ENCODE measurements at regions not wholly inside any gene's neighbourhood (a gene's known extent, or its start where the extent isn't known, plus 50 kb on each side); places are given as distances from the start of the nearest gene placed in this dataset.

DNA sequence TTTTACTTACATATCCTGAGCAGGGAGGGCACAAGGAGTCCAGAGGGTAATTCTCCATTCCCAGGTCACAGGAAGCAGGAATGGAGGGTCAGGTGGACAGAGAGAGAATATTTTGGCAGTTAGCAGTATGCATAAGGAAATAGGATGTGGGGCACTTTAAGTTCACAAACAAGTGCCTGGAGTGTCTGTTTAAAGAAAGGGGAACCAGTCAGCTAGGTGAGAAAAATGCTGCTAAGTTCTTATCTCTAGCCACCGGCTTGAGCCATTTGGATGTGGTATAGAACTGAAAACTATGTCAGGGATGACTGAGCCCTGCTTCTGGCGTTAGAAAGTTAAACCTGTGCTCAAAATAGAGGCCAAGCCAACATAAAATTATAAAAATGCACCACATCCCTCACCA is 739.7 kb upstream of the NCAM2 start:
- CTCF ChIA-PET, result no interaction called here
- no peaks in the 10 kb centered on the region for H3K36me3 Mint-ChIP-seq (ENCODE audit: low read depth)
- H3K4me3 Mint-ChIP-seq, result no peak overlapping the region
- H3K9me3 Mint-ChIP-seq, result peaks cover 3% of the 10 kb centered on the region
- no peaks in the 10 kb centered on the region for H3K4me1 Mint-ChIP-seq (ENCODE audit: low read depth)
- ATAC-seq, result no peak
- intact Hi-C loops (cut with micrococcal nuclease), result no loop called here
- H3K27ac Mint-ChIP-seq, result no peak overlapping the region
- no peak for DNase-seq
- TF ChIP-seq, protein P1, sequence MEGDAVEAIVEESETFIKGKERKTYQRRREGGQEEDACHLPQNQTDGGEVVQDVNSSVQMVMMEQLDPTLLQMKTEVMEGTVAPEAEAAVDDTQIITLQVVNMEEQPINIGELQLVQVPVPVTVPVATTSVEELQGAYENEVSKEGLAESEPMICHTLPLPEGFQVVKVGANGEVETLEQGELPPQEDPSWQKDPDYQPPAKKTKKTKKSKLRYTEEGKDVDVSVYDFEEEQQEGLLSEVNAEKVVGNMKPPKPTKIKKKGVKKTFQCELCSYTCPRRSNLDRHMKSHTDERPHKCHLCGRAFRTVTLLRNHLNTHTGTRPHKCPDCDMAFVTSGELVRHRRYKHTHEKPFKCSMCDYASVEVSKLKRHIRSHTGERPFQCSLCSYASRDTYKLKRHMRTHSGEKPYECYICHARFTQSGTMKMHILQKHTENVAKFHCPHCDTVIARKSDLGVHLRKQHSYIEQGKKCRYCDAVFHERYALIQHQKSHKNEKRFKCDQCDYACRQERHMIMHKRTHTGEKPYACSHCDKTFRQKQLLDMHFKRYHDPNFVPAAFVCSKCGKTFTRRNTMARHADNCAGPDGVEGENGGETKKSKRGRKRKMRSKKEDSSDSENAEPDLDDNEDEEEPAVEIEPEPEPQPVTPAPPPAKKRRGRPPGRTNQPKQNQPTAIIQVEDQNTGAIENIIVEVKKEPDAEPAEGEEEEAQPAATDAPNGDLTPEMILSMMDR (IDR thresholded peaks at IDR 0.05), result no peak
- H3K27me3 Mint-ChIP-seq, result no peaks in the 10 kb centered on the region
- POLR2A ChIA-PET, result no interaction called here

DNA sequence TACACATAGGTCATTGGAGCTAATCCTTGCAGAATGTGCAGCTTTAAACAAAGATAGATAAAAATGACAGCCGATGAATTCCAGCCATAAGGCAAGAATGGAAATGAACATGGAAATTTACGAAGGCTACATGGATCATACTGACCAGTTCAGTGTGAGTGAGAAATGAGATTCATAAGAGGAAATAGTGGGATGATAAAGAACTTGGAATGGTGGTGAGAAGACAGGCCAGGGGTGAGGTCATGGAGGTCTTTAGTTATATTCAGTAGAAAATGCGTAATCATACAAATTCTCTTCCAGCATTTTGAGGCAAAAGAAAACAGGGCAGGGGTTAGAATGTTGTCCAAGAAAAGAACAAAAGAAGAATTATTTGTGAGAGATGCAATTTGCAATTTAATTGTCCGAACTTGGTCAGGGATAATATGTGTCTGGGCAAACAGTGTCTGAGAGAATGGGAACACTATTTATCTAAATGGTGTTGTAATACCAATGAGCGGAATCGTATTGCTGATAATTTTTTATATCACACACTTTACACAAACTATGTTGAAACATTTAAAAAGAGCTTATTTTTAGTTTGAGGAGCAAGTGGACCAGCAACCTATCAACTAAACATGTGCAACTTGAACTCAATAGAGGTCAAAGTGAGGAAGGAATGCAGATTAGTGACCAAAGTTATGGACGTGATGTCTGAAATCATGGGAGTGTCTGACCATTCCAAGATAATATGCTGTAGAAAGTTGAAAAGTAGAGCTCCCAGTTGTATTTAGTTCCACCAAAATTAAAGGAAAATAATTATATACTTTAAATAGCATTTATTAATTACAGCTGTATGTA is 739.0 kb upstream of the NCAM2 start:
- DNase-seq, result no peak
- TF ChIP-seq, protein P1 (IDR thresholded peaks at IDR 0.05), result no peak
- no peak overlapping the region for H3K4me3 Mint-ChIP-seq
- intact Hi-C loops (cut with micrococcal nuclease), result no loop called here
- no peaks in the 10 kb centered on the region for H3K36me3 Mint-ChIP-seq (ENCODE audit: low read depth)
- ChIA-PET CTCF (no interaction called here), POLR2A (no interaction called here)
- no peaks in the 10 kb centered on the region for H3K27me3 Mint-ChIP-seq
- ATAC-seq, result no peak
- no peaks in the 10 kb centered on the region for H3K4me1 Mint-ChIP-seq (ENCODE audit: low read depth)
- peaks cover 3% of the 10 kb centered on the region for H3K9me3 Mint-ChIP-seq
- H3K27ac Mint-ChIP-seq, result no peak overlapping the region

DNA sequence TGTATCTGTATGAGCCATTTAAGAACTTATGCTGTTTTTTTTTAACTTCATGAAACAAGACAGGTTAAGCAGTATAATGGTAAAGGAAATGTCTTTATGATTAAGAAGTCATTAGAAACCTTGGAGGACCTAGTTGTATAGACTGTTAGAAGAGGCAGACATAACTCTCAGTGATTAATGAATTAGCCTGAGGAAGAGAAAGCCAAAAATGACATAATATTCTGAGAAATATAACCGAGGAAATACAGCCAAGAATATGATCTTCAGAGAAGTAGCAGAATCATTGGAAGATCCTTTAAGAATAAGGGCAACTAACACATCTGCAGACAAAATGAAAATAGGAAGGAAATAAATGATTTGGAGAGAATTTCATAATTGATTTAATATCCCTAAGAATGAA is 738.1 kb upstream of the NCAM2 start:
- DNase-seq (no peak), ATAC-seq (no peak)
- ChIA-PET CTCF (no interaction called here), POLR2A (no interaction called here)
- peaks cover 4% of the 10 kb centered on the region for H3K9me3 Mint-ChIP-seq
- H3K36me3 Mint-ChIP-seq (ENCODE audit: low read depth), result no peaks in the 10 kb centered on the region
- H3K27ac Mint-ChIP-seq, result no peak overlapping the region
- TF ChIP-seq, protein P1 (IDR thresholded peaks at IDR 0.05), result no peak
- no peaks in the 10 kb centered on the region for H3K4me1 Mint-ChIP-seq (ENCODE audit: low read depth)
- H3K4me3 Mint-ChIP-seq, result no peak overlapping the region
- intact Hi-C loops (cut with micrococcal nuclease), result no loop called here
- H3K27me3 Mint-ChIP-seq, result no peaks in the 10 kb centered on the region

DNA sequence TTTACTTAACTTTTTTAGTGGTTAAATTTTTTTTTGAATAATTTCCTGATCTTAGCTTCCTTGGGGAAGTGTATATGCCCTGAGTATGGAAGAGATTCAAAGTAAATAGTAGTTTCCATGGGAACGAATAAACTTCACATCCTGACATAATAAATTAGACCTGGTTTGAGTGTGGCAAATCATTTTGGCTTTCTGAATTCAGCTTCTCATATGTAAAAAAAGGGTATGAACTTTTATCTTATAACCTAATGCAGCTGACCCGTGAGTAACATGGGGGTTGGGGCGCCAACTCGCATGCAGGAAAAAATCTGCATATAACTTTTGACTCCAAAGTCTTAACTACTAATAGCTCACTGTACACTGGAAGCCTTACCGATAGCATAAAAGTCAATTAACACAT is 736.8 kb upstream of the NCAM2 start:
- POLR2A ChIA-PET, result no interaction called here
- DNase-seq (no peak), ATAC-seq (no peak)
- Mint-ChIP-seq H3K4me3 (no peak overlapping the region), H3K4me1 (ENCODE audit: low read depth) (no peaks in the 10 kb centered on the region), H3K27me3 (no peaks in the 10 kb centered on the region), H3K9me3 (peaks cover 4% of the 10 kb centered on the region), H3K27ac (no peak overlapping the region), H3K36me3 (ENCODE audit: low read depth) (no peaks in the 10 kb centered on the region)
- intact Hi-C loops (cut with micrococcal nuclease), result no loop called here
- CTCF ChIA-PET, result no interaction called here
- TF ChIP-seq, protein P1 (IDR thresholded peaks at IDR 0.05), result no peak

DNA sequence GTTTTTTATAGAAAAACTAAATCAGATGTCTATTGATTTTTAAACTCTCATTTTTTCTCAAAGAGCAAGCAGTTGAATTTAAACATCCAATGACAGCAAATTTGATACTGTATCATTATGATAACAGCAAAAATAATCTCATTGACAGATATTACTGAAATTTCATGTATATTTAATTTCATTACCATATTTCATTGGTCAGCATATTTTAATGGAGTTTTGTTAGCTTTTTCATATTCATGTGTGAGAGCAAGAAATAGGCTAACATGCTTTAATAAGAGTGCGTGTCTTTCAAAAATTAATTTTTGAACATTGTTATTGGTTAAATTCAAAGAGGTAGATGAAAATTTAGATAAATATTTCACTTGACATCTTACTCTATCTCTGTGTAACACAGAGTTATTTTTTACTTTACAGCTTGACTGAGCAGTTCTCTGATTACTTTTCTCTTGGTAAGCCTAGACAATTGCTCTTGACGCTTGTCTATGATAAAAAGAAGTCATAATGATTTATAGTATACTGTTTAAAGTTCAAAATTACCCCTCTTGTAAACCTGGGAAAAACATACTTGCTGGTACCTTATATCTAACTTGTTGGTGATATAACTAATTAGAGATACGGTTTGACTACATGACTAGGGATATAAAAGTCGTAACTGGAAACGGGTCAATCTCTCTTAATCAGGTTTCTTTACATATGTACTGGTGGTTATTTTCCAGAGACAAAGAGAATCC is 732.3 kb upstream of the NCAM2 start:
- CTCF ChIA-PET, result no interaction called here
- ATAC-seq, result no peak
- H3K27ac Mint-ChIP-seq, result no peak overlapping the region
- intact Hi-C loops (cut with micrococcal nuclease), result no loop called here
- POLR2A ChIA-PET, result no interaction called here
- no peaks in the 10 kb centered on the region for H3K36me3 Mint-ChIP-seq (ENCODE audit: low read depth)
- no peaks in the 10 kb centered on the region for H3K27me3 Mint-ChIP-seq
- DNase-seq, result no peak
- H3K9me3 Mint-ChIP-seq, result peaks cover 3% of the 10 kb centered on the region
- H3K4me3 Mint-ChIP-seq, result no peak overlapping the region
- TF ChIP-seq, protein P1 (IDR thresholded peaks at IDR 0.05), result no peak
- H3K4me1 Mint-ChIP-seq (ENCODE audit: low read depth), result no peaks in the 10 kb centered on the region
